HG03135 (cell line): ENCODE measurements at regions not wholly inside any gene's neighbourhood (a gene's known extent, or its start where the extent isn't known, plus 50 kb on each side); places are given as distances from the start of the nearest gene placed in this dataset.

Experiments
- ATAC-seq: cut with Tn5 transposase; IDR thresholded peaks from one replicate; pipeline ENCODE4 v1.9.1; 2021; ENCODE audit warnings: mild to moderate bottlenecking, moderate library complexity; ENCODE audit not compliant: unreplicated experiment

DNA sequence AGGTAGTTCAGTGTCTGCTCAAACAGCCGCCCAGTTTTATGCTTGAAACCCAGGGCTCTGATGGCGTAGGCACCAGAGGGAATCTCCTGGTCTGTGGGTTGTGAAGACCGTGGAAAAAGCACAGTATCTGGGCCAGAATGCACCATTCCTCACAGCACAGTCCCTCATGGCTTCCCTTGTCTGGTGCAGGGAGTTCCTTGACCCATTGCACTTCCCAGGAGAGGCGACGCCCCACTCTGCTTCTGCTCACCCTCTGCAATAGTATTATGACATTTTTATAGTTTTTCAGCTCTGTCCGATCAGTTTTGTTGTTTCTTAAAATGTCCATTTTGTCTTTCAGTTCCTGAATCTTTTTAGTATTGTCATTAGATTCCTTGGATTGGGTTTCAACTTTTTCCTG lies 343.5 kb downstream of the EDEM1 start:
- no peak for ATAC-seq

DNA sequence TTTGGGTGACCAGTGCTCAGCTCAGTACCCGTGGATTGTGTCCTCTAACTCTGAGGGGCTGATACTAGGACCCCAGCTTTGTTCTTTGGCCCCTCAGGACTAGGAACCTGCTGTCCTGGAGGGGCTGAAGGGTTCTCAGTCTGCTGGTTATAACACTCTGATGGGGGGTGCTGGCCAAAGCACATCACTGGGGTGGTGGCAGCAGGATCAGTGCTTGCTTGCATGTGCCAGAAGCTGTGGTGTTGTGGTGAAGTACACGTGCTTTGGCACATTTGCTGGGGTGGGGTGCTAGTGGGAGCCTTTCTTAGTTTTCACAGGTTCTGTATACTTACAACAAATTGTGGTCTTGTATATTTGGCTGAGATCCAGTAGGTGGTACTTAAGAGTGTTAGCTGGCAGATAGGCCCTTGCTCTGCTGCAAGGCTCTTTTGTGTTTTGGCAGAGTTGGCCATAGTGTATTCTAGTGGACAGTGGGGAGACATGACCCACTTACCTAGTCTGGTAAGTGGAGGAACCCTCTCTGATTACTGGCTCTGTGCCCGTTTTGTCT lies 344.3 kb downstream of the EDEM1 start:
- ATAC-seq, result no peak

DNA sequence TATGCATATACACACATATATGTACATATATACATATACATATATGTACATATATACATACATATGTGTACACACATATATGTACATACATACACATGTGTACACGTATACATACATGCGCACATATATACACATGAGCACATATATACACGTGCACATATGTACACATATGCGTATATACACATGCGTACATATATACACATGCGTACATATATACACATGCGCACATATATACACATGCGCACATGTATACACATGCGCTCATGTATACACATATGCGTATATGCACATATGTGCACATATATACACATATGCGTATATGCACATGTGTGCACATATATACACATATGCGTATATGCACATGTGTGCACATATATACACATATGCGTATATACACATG lies 353.0 kb downstream of the EDEM1 start:
- ATAC-seq, result no peak

DNA sequence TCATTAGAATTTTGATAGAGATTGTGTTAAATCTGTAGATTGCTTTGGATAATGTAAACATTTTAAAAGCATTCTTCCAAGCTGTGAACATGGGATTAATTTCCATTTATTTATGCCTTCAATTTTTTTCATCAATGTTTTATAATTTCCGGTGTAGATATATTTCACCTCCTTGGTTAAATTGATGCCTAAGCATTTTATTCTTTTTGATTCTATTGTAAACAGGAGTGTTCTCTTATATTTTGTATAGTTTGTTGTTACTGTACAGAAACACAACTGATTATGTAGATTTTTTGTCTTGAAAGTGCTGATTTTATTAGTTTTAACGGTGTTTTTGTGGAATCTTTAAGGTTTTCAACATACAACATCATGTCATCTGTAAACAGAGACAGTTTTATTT lies 355.0 kb downstream of the EDEM1 start:
- no peak for ATAC-seq

DNA sequence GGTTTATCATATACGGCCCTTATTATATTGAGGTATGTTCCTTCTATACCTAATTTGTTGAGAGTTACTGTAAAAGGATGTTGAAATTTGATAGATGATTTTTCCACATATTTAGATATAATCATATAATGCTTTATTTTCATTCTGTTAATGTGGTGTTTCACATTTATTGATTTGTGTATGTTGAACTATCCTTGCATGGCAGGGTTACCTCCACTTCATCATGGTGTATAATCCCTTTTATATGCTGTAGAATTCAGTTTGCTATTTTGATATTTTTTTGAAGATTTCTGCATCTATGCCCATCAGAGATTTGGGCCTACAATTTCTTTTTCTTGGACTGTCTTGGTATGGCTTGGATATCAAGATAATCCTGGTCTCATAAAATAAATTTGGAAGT lies 355.5 kb downstream of the EDEM1 start:
- ATAC-seq, result no peak

DNA sequence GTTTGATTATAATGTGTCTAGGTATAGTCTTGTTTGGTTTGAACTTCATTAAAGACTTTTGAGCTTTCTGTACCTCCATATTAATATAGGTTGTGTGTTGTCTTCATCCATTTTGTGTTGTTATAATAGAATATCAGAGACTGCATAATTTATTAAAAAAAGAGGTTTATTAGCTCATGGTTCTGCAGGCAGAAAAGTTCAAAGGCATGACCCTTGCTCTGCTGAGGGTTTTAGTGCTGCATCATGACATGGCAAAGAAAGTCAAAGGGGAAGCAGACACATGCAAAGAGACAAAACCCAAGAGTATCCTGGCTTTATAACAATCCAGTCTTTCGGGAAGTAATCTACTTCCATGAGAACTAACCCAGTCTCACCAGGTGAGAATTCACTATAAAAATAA lies 358.2 kb downstream of the EDEM1 start:
- ATAC-seq, result no peak

DNA sequence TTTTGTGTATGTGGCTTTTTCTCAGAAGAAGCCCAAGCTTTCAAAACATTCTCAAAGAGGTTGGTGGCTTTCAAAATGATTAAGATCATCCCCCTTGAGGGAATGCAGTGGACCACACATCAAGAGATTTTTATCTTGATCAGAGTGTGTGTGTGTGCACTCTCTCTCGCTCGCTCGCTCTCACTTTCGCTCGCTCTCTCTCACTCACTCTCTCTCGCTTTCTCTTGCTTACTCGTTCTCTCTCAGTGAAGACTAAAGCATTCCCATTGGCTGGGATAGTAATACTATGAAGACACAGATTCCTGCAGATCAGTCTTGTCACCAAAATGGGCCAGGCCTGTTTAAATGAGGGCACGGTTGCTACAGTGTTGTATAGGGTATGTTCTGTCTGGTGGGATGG lies 365.7 kb downstream of the EDEM1 start:
- no peak for ATAC-seq

DNA sequence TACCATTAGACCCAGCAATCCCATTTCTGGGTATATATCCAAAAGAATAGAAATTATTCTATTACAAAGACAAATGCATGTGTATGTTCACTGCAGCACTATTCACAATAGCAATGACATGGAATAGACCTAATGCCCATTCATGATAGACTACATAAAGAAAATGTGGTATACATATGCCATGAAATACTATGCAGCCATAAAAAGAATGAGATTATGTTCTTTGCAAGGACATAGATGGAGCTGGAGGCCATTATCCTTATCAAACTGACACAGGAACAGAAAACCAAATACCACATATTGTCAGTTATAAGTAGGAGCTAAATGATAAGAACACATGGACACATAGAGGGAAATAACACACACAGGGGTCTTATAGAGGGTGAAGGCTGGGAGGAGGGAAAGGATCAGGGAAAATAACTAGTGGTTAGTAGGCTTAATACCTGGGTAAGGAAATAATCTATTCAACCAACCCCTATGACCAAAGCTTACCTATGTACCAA lies 366.8 kb downstream of the EDEM1 start:
- ATAC-seq, result no peak

DNA sequence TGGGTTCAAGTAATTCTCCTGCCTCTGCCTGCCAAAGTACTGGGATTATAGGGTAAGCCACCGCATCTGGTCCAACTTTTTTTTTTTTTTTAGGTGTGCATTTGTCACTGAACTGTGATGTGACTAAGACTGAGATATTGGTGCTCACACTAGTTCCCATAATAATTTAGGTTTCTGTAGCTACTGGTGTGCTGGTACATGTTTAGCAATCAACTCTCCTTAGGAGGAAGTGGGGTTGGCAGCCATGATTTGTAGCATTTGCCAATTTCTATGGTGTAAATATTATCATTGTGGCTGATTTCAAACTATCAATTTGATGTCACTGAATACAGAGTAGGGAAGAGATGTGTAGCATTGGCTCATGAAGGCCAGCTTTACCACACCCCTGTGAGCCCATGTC lies 372.7 kb downstream of the EDEM1 start:
- ATAC-seq, result no peak

DNA sequence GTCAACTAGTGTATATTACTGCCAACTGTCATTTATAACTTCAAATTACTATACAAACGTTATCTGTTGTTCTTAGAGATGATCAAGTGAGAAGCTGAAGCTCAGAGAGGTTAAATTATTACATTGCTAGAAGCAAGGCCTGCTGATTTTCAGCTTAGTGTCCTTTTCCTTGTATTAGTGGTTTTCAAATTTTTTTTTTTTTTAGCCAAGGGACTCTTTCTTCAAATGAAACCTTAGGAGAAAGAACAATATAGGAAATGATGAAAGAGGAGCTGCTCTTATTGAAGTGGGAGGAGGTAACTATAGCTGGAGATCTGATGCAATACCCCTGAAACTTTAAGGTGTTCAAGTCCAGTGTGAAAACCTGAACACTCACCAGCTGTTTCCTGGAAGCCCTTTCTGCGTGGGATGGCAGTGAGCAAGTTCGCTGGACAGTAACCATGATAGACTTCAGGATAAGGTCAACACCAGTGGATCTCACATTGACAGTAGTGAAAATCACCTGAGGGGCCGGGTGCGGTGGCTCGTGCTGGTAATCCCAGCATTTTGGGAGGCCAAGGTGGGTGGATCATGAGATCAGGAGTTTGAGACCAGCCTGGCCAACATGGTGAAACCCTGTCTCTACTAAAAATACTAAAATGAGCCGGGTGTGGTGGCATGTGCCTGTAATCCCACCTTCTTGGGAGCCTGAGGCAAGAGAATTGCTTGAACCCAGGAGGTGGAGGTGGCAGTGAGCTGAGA lies 376.2 kb downstream of the EDEM1 start:
- no peak for ATAC-seq

DNA sequence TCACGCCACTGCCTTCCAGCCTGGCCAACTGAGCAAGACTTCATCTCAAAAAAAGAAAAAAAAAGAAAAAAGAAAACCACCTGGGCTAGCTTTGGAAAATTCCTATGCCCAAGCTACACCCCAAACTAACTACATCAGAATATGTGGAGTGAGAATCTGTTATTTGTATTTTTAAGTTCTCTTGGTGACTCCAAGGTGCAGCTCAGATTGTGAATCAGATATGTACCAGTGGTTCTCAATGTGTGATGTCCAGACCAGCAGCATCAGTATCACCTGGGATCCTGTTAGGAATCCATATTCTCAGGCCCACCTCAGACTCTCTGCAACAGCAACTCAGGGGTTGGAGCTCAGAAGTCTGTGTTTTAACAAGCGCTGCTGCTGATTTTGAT lies 376.8 kb downstream of the EDEM1 start:
- ATAC-seq, result no peak

DNA sequence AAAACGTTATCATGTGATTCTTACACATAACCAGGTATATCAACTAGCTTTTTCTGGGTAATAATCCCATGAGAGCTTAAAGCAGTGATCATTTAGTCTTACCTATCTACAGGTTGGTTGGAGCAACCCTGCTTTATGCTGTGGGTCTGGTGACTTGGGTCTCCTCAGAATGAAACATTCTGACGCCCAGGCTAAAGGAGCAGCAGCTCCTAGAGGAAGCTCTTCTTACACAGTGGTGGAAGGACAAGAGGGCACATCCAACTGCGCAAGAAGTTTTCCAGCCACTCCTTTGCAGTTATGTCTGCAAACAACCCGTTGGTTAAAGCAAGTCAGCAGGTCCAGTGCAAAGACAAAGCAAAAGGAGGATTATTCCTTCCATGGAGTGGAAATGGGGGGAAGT lies 377.5 kb downstream of the EDEM1 start:
- no peak for ATAC-seq

DNA sequence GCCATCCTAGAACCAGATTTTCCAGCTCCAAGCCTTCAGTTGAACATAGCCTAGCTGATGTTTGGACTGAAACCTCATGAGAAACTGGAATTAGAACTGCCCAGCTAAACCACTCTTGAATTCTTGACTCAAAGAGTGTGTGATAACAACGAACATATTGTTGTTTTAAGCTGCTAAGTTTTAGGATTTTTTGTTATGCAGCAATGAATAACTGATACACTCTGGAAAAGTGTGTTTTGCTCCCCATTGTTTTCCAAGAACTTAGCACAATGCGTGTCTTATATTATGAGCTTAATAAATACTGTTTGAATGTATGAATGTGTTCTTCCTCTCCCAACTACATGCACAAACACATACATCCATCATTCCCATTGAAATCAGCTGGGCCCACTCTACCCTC lies 379.6 kb downstream of the EDEM1 start:
- ATAC-seq, result no peak

DNA sequence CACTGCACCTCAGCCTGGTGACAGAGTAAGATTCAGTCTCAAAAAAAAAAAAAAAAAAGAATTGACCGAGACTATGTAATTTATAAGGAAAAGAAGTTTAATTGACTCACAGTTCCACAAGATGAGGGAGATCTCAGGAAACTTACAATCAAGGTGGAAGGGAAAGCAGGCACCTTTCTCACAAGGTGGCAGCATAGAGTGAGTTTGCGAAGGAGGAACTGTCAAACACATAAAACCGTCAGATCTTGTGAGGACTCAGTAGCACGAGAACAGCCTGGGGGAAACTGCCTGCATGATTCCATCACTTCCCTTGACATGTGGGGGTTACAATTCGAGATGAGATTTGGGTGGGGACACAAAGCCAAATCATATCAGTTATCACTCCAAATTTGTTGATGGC lies 380.9 kb downstream of the EDEM1 start:
- ATAC-seq, result no peak

DNA sequence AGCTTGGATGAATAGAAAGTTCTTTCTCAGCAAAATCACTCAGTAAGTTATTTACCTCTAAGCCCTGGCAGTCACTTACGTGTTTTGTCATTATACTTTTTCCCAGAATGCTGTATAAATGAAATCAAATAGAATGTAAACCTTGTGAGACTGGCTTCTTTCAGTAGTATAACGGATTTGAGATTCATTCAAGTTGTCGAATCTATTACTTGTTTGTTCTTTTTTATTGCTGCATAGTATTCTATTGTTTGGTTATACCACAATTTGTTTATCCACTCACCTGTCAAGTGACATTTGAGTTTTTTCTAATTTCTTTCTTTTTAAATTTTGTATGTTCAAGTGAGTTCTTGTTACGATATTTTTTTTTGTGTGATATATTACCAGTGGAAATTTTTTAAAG lies 381.6 kb downstream of the EDEM1 start:
- ATAC-seq, result no peak

DNA sequence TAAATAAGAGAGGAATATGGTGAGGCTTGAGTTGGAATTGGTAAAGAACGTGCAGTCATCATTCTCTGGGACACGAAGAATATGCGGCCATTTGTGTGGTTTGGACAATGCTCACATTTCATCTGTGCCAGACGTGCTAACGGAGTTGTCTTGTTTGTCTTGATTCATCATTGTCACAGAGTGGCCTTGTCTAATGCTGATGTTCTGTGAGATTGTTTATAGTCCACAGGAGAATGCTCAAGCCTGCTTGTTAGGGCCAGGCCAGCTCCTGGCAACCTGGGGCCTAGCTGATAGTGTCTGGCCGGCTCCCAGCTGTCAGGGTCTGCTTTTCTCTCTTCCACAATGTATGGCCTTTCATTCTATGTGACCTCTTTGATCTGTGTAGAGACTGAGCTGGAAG lies 384.7 kb downstream of the EDEM1 start:
- no peak for ATAC-seq

DNA sequence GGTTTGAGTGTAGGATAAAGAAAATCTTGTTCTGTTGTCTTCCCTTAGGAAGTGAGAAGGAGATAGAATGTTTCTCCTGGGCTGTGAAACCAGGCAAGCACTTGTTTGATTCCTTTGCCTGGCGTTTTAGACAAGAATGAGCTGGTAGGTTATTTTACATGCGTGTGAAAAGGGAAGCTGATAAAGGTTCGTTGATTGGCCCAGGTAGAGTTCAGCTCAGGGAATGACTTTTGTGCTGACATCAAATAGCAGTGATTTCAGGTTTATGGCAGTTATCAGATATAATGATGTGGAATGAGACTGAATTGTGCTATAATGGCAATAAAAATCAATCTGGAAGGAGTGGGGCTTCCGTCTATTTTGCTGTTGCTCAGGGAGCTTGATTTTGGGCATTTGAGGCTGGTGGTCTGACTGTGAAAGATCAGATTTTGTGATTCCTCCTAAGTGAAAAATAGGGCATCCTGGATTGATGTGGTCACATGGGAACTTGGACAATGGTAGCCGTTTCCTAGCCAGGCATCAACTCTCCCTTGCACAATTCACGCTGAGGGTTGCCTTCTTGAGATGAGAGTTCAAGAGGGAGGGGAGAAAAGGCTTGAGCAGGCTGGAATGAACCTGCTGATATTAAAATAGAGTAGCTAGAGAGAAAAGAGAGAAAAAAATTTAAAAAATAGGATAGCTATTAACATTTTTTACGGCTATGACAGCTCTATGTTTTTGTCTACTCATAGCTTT lies 388.9 kb downstream of the EDEM1 start:
- ATAC-seq, result no peak

DNA sequence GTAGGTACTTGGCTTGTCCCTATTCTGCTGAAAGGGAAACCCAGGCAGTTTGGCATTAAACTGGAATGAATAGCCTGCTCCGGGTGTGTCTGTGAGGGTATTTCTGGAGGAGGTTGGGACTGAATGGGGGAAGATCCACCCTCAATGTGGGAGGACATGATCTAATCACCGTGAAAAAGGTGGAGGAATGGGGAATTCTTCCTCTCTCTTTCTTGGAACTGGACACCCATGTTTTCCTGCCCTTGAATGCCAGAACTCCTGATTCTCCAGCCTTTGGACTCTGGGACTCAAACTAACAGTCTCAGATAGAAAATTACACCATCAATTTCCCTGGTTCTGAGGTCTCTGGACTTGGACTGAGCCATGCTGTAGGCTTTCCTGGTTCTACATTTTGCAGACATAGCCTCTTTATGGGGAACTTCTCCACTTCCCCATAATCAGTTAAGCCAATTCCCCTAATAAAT lies 391.7 kb downstream of the EDEM1 start:
- no peak for ATAC-seq

DNA sequence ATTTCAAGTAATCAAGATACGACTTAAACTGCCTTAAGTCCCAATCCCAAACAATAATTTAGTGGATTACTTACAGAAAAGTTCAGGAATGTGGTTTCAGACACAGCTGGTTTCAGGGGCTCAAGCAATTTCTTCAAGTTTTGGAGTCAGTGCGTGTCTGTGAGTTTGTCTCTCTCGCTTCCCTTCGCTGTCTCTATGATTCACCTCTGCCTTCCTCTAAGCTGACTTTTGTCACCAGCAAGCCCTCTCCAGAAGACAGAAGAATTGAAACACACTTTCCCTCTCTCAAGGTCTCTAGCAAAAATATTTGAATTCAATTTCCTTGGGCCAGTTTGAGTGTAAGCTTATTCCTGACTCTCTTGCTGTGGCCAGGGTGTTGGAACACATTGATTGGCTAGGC lies 392.4 kb downstream of the EDEM1 start:
- no peak for ATAC-seq

DNA sequence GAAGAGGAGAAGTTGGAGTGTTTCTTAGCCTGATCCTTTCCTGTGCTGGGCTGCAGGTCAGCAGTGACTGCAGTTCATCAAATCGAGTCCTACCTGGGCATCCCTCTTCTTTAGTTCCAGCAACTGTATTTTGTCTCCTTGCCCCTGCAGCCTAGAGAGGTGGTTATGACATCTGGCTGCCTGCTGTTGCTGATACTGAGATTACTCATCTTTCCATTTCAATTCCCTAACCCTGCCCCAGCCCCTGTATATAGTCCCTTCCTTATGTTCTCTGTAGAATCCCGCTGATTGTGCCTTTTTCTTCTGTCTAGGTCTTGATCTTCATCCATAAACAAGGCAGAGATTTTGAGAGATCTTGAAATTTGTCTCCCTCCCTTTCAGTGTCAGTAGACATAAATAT lies 393.3 kb downstream of the EDEM1 start:
- no peak for ATAC-seq

DNA sequence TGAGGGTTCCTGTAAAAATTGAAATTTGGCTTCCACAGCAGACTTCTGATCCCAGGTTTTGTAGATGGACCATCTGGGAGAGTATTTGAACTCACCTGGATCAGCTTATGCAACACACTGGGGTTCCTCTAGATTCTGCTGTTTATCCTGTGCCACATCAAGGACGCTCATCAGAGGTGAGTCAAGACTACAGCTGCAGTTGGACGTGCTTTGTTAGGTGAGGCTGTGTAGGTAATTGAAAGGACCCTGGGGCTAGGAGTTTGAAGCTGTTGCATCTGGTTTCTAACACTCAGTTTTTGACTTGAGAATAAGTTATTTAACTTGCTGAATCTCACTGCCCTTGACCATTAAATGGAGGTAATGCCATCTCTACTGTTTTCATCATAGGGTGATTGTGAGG lies 394.2 kb downstream of the EDEM1 start:
- no peak for ATAC-seq

DNA sequence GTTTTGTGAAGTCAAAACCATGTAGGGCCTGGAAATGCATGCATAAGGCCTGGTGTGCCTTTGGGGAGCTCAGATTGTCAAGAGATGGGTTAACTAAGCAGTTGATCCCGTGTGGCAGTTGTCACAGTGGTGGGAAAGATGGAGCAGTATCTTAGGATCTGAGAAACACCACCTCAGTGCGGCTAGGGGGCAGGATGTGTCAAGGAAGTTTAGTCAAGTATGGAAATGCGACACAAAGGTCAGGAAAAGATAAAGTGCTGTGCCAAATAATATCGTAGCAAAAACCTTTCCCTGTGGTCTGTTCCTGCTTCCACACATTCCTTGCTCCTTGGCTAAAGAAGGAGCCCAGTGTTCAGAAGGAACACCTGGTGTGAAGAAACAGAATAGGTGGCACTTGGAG lies 396.4 kb downstream of the EDEM1 start:
- ATAC-seq, result no peak
